Panc1 (cell line): ENCODE measurements at regions not wholly inside any gene's neighbourhood (a gene's known extent, or its start where the extent isn't known, plus 50 kb on each side); places are given as distances from the start of the nearest gene placed in this dataset.

Experiments
- ATAC-seq: fragments of 200-7000 bp; cut with Tn5 transposase; 2 replicates; pipeline ENCODE4 v1.9.1; 2020; ENCODE audit warnings: mild to moderate bottlenecking, moderate library complexity
- BruUV-seq: library from RNA; stranded (reverse); fragments of 400-500 nt; replicated peaks from 2 replicates; lab custom pipeline; 2021; lab: Mats Ljungman, UMichigan
- CTCF ChIA-PET: fragments of 300-600 bp; sonication (Branson Sonifier 250); formaldehyde crosslinking; loops from one replicate; lab custom pipeline; 2022; ENCODE audit warnings: antibody characterized with exemption; lab: Charles Lee
- POLR2A ChIA-PET: fragments of 300-600 bp; sonication (Branson Sonifier 250); formaldehyde crosslinking; loops from one replicate; lab custom pipeline; 2022; ENCODE audit warnings: antibody characterized with exemption; lab: Charles Lee
- DNase-seq: peaks from one replicate; pipeline ENCODE4 v3.0.0-alpha.2; 2010; ENCODE audit warnings: low read depth, low spot score
- H3K27ac ChIP-seq: 2 replicates; pipeline ENCODE4 v1.5.1; 2011; ENCODE audit warnings: mild to moderate bottlenecking, low read length, inconsistent platforms
- H3K27me3 ChIP-seq: fragments of 200-500 bp; sonication (Bioruptor generic); 2 replicates; pipeline ENCODE4 v1.6.0; 2014; ENCODE audit warnings: low read length, inconsistent platforms; ENCODE audit not compliant: control insufficient read depth, insufficient read depth
- H3K36me3 ChIP-seq: fragments of 200-500 bp; sonication (Bioruptor generic); 2 replicates; pipeline ENCODE4 v1.5.1; 2014; ENCODE audit warnings: inconsistent platforms, mild to moderate bottlenecking, low read length, moderate library complexity; ENCODE audit not compliant: control insufficient read depth, insufficient read depth
- H3K4me1 ChIP-seq: 2 replicates; pipeline ENCODE4 v1.5.1; 2011; ENCODE audit warnings: inconsistent platforms, mild to moderate bottlenecking, low read length, moderate library complexity; ENCODE audit not compliant: control insufficient read depth, insufficient read depth
- H3K4me3 ChIP-seq, 2 experiments: 2 replicates each; pipeline ENCODE4 v1.5.1; 2011 to 2012; ENCODE audit warnings: low read depth in 2 of 2, low read length in 2 of 2, mild to moderate bottlenecking in 2 of 2, inconsistent platforms in 1 of 2, moderate library complexity in 1 of 2
- H3K9me3 ChIP-seq: fragments of 200-500 bp; sonication (Bioruptor generic); 2 replicates; pipeline ENCODE4 v1.5.1; 2014; ENCODE audit warnings: low read depth, mild to moderate bottlenecking, inconsistent platforms, low read length, moderate library complexity; ENCODE audit not compliant: control insufficient read depth, insufficient read depth
- POLR2AphosphoS5 ChIP-seq: IDR thresholded peaks from 2 replicates; pipeline ENCODE4 v1.6.1; 2012; ENCODE audit warnings: mild to moderate bottlenecking, low read depth, low read length, moderate library complexity
- SIN3A ChIP-seq: IDR thresholded peaks from 2 replicates; pipeline ENCODE4 v1.6.1; 2012; ENCODE audit warnings: low read depth, mild to moderate bottlenecking, low read length, moderate library complexity, borderline replicate concordance; ENCODE audit not compliant: insufficient read depth
- TCF7L2 ChIP-seq: IDR thresholded peaks from 2 replicates; pipeline ENCODE4 v1.6.1; 2011; ENCODE audit warnings: mild to moderate bottlenecking, low read depth, low read length, inconsistent platforms
- in situ Hi-C: cut with HindIII; loops from 2 replicates; pipeline ENCODE4 v1.10.0; 2016; ENCODE audit warnings: low sequenced_read_pairs, low pct_unique_long_range_greater_than_20kb
- intact Hi-C: fragments of 100-400 bp; cut with micrococcal nuclease; formaldehyde crosslinking; loops from one replicate; pipeline ENCODE4 v1.10.0; 2022; ENCODE audit not compliant: unreplicated experiment
- TF ChIP-seq, protein P1 (sequence below): fragments of 450-650 bp; IDR thresholded peaks from 2 replicates; pipeline ENCODE4 v1.5.1; 2017; ENCODE audit warnings: mild to moderate bottlenecking
- TF ChIP-seq, protein P2 (sequence below), 2 experiments: IDR thresholded peaks; 2 replicates each; pipeline ENCODE4 v1.6.1; 2011 to 2012; ENCODE audit warnings: low read depth in 2 of 2, control low read depth in 1 of 2, low read length in 1 of 2, mild to moderate bottlenecking in 1 of 2, moderate library complexity in 1 of 2; ENCODE audit not compliant: insufficient read depth in 1 of 2

DNA sequence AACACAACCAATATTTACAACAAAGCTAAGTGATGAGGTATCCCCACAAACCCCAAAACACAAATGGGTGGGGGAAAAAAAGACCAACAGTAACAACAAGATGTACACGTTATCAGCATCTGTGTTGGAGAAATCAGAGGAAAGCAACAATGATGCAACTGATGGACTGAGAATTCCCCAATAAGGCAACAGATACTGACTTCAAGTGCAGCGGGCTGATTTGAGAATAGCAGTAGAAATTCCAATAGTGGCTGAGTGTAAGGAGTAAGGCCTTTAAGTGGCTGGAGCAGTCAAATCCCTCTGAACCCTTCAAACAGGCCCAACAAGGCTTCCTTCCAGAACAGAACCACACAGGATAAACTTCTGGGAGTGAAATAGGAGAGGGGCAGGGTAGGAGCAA, 97.6 kb downstream of the TM2D1 start:
- no peaks in the 10 kb centered on the region for H3K9me3 ChIP-seq
- CTCF ChIA-PET = no interaction called here
- no peaks in the 10 kb centered on the region for H3K4me1 ChIP-seq
- POLR2A ChIA-PET = no interaction called here
- in situ Hi-C loops = no loop called here
- BruUV-seq = no TSS peak
- TF ChIP-seq, protein P1, sequence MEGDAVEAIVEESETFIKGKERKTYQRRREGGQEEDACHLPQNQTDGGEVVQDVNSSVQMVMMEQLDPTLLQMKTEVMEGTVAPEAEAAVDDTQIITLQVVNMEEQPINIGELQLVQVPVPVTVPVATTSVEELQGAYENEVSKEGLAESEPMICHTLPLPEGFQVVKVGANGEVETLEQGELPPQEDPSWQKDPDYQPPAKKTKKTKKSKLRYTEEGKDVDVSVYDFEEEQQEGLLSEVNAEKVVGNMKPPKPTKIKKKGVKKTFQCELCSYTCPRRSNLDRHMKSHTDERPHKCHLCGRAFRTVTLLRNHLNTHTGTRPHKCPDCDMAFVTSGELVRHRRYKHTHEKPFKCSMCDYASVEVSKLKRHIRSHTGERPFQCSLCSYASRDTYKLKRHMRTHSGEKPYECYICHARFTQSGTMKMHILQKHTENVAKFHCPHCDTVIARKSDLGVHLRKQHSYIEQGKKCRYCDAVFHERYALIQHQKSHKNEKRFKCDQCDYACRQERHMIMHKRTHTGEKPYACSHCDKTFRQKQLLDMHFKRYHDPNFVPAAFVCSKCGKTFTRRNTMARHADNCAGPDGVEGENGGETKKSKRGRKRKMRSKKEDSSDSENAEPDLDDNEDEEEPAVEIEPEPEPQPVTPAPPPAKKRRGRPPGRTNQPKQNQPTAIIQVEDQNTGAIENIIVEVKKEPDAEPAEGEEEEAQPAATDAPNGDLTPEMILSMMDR = no peak
- TF ChIP-seq TCF7L2 = no peak
- TF ChIP-seq POLR2AphosphoS5 = no peak
- no peak for TF ChIP-seq SIN3A
- TF ChIP-seq, protein P2, sequence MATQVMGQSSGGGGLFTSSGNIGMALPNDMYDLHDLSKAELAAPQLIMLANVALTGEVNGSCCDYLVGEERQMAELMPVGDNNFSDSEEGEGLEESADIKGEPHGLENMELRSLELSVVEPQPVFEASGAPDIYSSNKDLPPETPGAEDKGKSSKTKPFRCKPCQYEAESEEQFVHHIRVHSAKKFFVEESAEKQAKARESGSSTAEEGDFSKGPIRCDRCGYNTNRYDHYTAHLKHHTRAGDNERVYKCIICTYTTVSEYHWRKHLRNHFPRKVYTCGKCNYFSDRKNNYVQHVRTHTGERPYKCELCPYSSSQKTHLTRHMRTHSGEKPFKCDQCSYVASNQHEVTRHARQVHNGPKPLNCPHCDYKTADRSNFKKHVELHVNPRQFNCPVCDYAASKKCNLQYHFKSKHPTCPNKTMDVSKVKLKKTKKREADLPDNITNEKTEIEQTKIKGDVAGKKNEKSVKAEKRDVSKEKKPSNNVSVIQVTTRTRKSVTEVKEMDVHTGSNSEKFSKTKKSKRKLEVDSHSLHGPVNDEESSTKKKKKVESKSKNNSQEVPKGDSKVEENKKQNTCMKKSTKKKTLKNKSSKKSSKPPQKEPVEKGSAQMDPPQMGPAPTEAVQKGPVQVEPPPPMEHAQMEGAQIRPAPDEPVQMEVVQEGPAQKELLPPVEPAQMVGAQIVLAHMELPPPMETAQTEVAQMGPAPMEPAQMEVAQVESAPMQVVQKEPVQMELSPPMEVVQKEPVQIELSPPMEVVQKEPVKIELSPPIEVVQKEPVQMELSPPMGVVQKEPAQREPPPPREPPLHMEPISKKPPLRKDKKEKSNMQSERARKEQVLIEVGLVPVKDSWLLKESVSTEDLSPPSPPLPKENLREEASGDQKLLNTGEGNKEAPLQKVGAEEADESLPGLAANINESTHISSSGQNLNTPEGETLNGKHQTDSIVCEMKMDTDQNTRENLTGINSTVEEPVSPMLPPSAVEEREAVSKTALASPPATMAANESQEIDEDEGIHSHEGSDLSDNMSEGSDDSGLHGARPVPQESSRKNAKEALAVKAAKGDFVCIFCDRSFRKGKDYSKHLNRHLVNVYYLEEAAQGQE (IDR thresholded peaks at IDR 0.05; ENCODE audit: insufficient read depth in 1 of 2, low read depth in 2 of 2, low read length in 1 of 2) = no peak
- no peak overlapping the region for H3K27ac ChIP-seq
- H3K36me3 ChIP-seq = no peaks in the 10 kb centered on the region
- H3K4me3 ChIP-seq = no peak overlapping the region
- intact Hi-C loops = no loop called here
- DNase-seq = no peak
- no peak for ATAC-seq
- no peaks in the 10 kb centered on the region for H3K27me3 ChIP-seq

DNA sequence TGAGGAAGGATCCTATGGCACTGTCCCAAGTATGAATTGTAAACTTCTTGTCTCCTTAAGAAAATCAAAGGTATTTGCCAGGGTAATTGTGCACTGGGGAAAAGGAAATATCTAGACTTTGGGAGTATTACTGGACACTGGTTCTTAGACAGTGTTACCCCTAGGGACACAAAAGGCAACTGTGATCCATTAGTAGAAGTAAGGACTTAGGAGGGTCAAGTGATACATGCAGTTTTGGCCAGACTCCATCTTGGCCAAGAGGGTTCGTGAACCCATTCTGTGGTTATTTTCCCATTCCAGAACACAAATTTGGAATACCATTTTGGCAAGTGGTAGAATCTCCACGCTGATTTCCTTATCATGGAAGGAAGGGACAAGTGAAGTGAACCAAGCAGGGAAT, 98.1 kb downstream of the TM2D1 start:
- no peak for ATAC-seq
- in situ Hi-C loops = no loop called here
- CTCF ChIA-PET = no interaction called here

DNA sequence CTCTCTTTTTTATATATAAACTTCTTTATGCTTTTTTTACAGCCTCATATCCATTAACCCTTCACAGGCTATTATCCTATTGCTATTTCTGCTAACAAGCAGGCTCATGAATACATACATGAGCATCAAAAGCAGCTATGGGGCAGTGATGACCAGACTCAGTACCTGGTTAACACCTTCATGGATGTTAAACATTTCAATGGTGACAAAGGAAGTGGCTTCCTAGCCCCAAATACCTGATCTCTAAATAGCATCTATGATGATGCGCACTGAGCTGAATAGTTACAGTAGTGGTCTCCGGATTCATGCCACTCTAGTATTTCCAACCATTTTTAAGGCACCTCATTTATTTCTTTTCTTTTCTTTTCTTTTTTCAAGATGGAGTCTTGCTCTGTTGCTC, 101.1 kb downstream of the TM2D1 start:
- no TSS peak for BruUV-seq
- POLR2A ChIA-PET = no interaction called here

More for the DNA sequence above, 98.1 kb downstream of the TM2D1 start:
- H3K4me1 ChIP-seq = no peaks in the 10 kb centered on the region
- DNase-seq = no peak
- no peaks in the 10 kb centered on the region for H3K9me3 ChIP-seq
- intact Hi-C loops = no loop called here
- POLR2A ChIA-PET = no interaction called here
- TF ChIP-seq POLR2AphosphoS5 = no peak
- H3K36me3 ChIP-seq = no peaks in the 10 kb centered on the region
- no peak overlapping the region for H3K27ac ChIP-seq
- H3K27me3 ChIP-seq = no peaks in the 10 kb centered on the region
- BruUV-seq = no TSS peak
- H3K4me3 ChIP-seq = no peak overlapping the region

More for the DNA sequence above, 101.1 kb downstream of the TM2D1 start:
- DNase-seq (no peak), ATAC-seq (no peak)
- intact Hi-C loops (no loop called here), in situ Hi-C loops (no loop called here)
- H3K4me3 ChIP-seq = no peak overlapping the region
- no peak overlapping the region for H3K27ac ChIP-seq
- H3K4me1 ChIP-seq = no peaks in the 10 kb centered on the region
- H3K9me3 ChIP-seq = no peaks in the 10 kb centered on the region
- no peaks in the 10 kb centered on the region for H3K27me3 ChIP-seq
- CTCF ChIA-PET = no interaction called here
- no peaks in the 10 kb centered on the region for H3K36me3 ChIP-seq
- TF ChIP-seq POLR2AphosphoS5 = no peak
- TF ChIP-seq SIN3A = no peak
- TF ChIP-seq, protein P2 (IDR thresholded peaks at IDR 0.05; ENCODE audit: insufficient read depth in 1 of 2, low read depth in 2 of 2, low read length in 1 of 2) = no peak
- TF ChIP-seq, protein P1 = no peak
- no peak for TF ChIP-seq TCF7L2
